GM21390 (cell line): ENCODE measurements at regions not wholly inside any gene's neighbourhood (a gene's known extent, or its start where the extent isn't known, plus 50 kb on each side); places are given as distances from the start of the nearest gene placed in this dataset.

ENCODE experiments used
- ATAC-seq: cut with Tn5 transposase; IDR thresholded peaks from one replicate; pipeline ENCODE4 v1.9.1; 2021; ENCODE audit not compliant: unreplicated experiment

GRCh38 chr6:133630651-133631050 is 258.3 kb upstream of the TCF21 start:
- no peak for ATAC-seq

GRCh38 chr6:133631421-133631820 is 257.5 kb upstream of the TCF21 start:
- no peak for ATAC-seq

GRCh38 chr6:133632206-133632605 is 256.7 kb upstream of the TCF21 start:
- no peak for ATAC-seq

- ATAC-seq, result no peak
Measured at GRCh38 chr6:133632906-133633305, 256.0 kb upstream of the TCF21 start.

- no peak for ATAC-seq
Measured at GRCh38 chr6:133634474-133634873, 254.4 kb upstream of the TCF21 start.

GRCh38 chr6:133635447-133635846 is 253.5 kb upstream of the TCF21 start:
- ATAC-seq, result no peak

- ATAC-seq, result no peak
Measured at GRCh38 chr6:133637436-133637835, 251.5 kb upstream of the TCF21 start.

- ATAC-seq, result no peak
Measured at GRCh38 chr6:133637874-133638273, 251.0 kb upstream of the TCF21 start.

- ATAC-seq, result no peak
Measured at GRCh38 chr6:133641104-133641503, 247.8 kb upstream of the TCF21 start.

GRCh38 chr6:133644548-133644891 is 244.4 kb upstream of the TCF21 start:
- no peak for ATAC-seq

GRCh38 chr6:133644892-133645619 is 243.9 kb upstream of the TCF21 start:
- ATAC-seq, result no peak

- no peak for ATAC-seq
Measured at GRCh38 chr6:133645966-133646740, 242.8 kb upstream of the TCF21 start.

GRCh38 chr6:133648581-133648980 is 240.3 kb upstream of the TCF21 start:
- no peak for ATAC-seq

- ATAC-seq, result no peak
Measured at GRCh38 chr6:133671376-133671775, 217.5 kb upstream of the TCF21 start.

- ATAC-seq, result no peak
Measured at GRCh38 chr6:133673056-133673455, 215.9 kb upstream of the TCF21 start.

- no peak for ATAC-seq
Measured at GRCh38 chr6:133674661-133675060, 214.3 kb upstream of the TCF21 start.

- no peak for ATAC-seq
Measured at GRCh38 chr6:133680994-133681393, 207.9 kb upstream of the TCF21 start.

GRCh38 chr6:133681891-133682290 is 207.0 kb upstream of the TCF21 start:
- ATAC-seq, result no peak

GRCh38 chr6:133682506-133683307 is 206.2 kb upstream of the TCF21 start:
- no peak for ATAC-seq

GRCh38 chr6:133683308-133683580 is 205.7 kb upstream of the TCF21 start:
- no peak for ATAC-seq

- no peak for ATAC-seq
Measured at GRCh38 chr6:133683606-133684005, 205.3 kb upstream of the TCF21 start.
